PFSK-1 (cell line): ENCODE measurements at regions not wholly inside any gene's neighbourhood (a gene's known extent, or its start where the extent isn't known, plus 50 kb on each side); places are given as distances from the start of the nearest gene placed in this dataset.

Experiments used
- FOXP2 ChIP-seq: optimal IDR thresholded peaks from 2 replicates; pipeline ENCODE3; 2011; ENCODE audit warnings: borderline replicate concordance, control low read depth, inconsistent platforms; ENCODE audit not compliant: insufficient read depth; ENCODE audit errors: extremely low read length, extremely low read depth
- POLR2AphosphoS5 ChIP-seq: IDR thresholded peaks from 2 replicates; pipeline ENCODE4 v1.6.1; 2012; ENCODE audit warnings: low read depth, mild to moderate bottlenecking, control low read depth, low read length, moderate library complexity
- REST ChIP-seq, 2 experiments: IDR thresholded peaks; 2 replicates each; pipeline versions ENCODE4 v1.6.1 to v1.8.0; 2011 to 2012; ENCODE audit warnings: low read depth in 2 of 2, low read length in 2 of 2, control low read depth in 1 of 2, inconsistent platforms in 1 of 2, mild to moderate bottlenecking in 1 of 2, moderate library complexity in 1 of 2; ENCODE audit not compliant: insufficient read depth in 1 of 2
- SIN3A ChIP-seq: IDR thresholded peaks from 2 replicates; pipeline ENCODE4 v1.6.1; 2012; ENCODE audit warnings: mild to moderate bottlenecking, low read length, moderate library complexity, borderline replicate concordance; ENCODE audit not compliant: insufficient read depth
- TAF1 ChIP-seq: IDR thresholded peaks from 2 replicates; pipeline ENCODE4 v1.6.1; 2012; ENCODE audit warnings: low read length, control low read depth, borderline replicate concordance; ENCODE audit not compliant: insufficient read depth

- TF ChIP-seq POLR2AphosphoS5 (no peak), TAF1 (no peak), FOXP2 (no peak), SIN3A (no peak), REST (IDR thresholded peaks at IDR 0.05; ENCODE audit: insufficient read depth in 1 of 2, low read depth in 2 of 2, low read length in 2 of 2) (no peak)
These were observed 64.9 kb upstream of the TAB2 start for GRCh38 chr6:149252622-149253021.

GRCh38 chr6:149254253-149254652 lies 63.3 kb upstream of the TAB2 start:
- TF ChIP-seq SIN3A (no peak), FOXP2 (no peak), REST (IDR thresholded peaks at IDR 0.05; ENCODE audit: insufficient read depth in 1 of 2, low read depth in 2 of 2, low read length in 2 of 2) (no peak), TAF1 (no peak), POLR2AphosphoS5 (no peak)

- TF ChIP-seq FOXP2 (no peak), REST (IDR thresholded peaks at IDR 0.05; ENCODE audit: insufficient read depth in 1 of 2, low read depth in 2 of 2, low read length in 2 of 2) (no peak), POLR2AphosphoS5 (no peak), SIN3A (no peak), TAF1 (no peak)
These were observed 57.8 kb upstream of the TAB2 start for GRCh38 chr6:149259753-149260152.

GRCh38 chr6:149260214-149260874 lies 57.2 kb upstream of the TAB2 start:
- TF ChIP-seq FOXP2 (no peak), POLR2AphosphoS5 (no peak), SIN3A (no peak), TAF1 (no peak), REST (IDR thresholded peaks at IDR 0.05; ENCODE audit: insufficient read depth in 1 of 2, low read depth in 2 of 2, low read length in 2 of 2) (no peak)
